HepG2 (cell line): ENCODE measurements at regions not wholly inside any gene's neighbourhood (a gene's known extent, or its start where the extent isn't known, plus 50 kb on each side); places are given as distances from the start of the nearest gene placed in this dataset.

ENCODE experiments used
- ATAC-seq: fragments of 200-7000 bp; cut with Tn5 transposase; 3 replicates; pipeline ENCODE4 v1.9.1; 2020; ENCODE audit warnings: mild to moderate bottlenecking, moderate library complexity
- BruUV-seq: library from RNA; stranded (reverse); fragments of 400-500 nt; replicated peaks from 2 replicates; lab custom pipeline; 2021; lab: Mats Ljungman, UMichigan
- CTCF ChIA-PET: fragments of 300-600 bp; formaldehyde crosslinking; extraction: SDS; loops from one replicate; lab custom pipeline; 2021; ENCODE audit warnings: low total read pairs, inconsistent platforms, low intra/inter-chr PET ratio; lab: Yijun Ruan, JAX
- POLR2A ChIA-PET: fragments of 350-600 bp; sonication (Branson Sonifier 250); formaldehyde crosslinking; loops from one replicate; lab custom pipeline; 2020; ENCODE audit warnings: antibody characterized with exemption, inconsistent platforms; lab: Yijun Ruan, JAX
- DNase-seq: peaks from one replicate; pipeline ENCODE4 v3.0.0-alpha.2; 2015; ENCODE audit warnings: low spot score
- FAIRE-seq: peaks from 3 replicates; lab custom pipeline; 2011; peaks lifted over from hg19 to GRCh38; lab: Jason Lieb, UNC
- H2AFZ ChIP-seq: one replicate; pipeline ENCODE4 v1.6.1; 2011; ENCODE audit warnings: low read length, inconsistent platforms
- H3K27ac ChIP-seq: fragments of 300-600 bp; 3 replicates; pipeline ENCODE4 v1.8.0; 2011; ENCODE audit warnings: mixed run types, mild to moderate bottlenecking, mixed read lengths, low read length, inconsistent platforms; ENCODE audit not compliant: insufficient read depth; ENCODE audit errors: extremely low read length
- H3K27me3 ChIP-seq, 2 experiments: fragments of 200-600 bp in 1 of 2; 2 replicates in 1 of 2; 3 replicates in 1 of 2; pipeline versions ENCODE4 v1.6.0 to v1.8.0; 2011; ENCODE audit warnings: low read length in 2 of 2, mild to moderate bottlenecking in 2 of 2, moderate library complexity in 2 of 2, inconsistent platforms in 1 of 2; ENCODE audit not compliant: insufficient read depth in 2 of 2, control insufficient read depth in 1 of 2
- H3K36me3 ChIP-seq, 2 experiments: fragments of 200-600 bp in 1 of 2; replicated peaks in 1 of 2; 2 replicates in 1 of 2; 3 replicates in 1 of 2; pipeline versions ENCODE4 v1.5.1 to v1.8.0; 2011; ENCODE audit warnings: low read length in 2 of 2, inconsistent platforms in 1 of 2; ENCODE audit not compliant: insufficient read depth in 2 of 2, control insufficient read depth in 1 of 2
- H3K4me1 ChIP-seq: 2 replicates; pipeline ENCODE4 v1.5.1; 2012; ENCODE audit warnings: low read length, inconsistent platforms; ENCODE audit not compliant: insufficient read depth
- H3K4me2 ChIP-seq: 2 replicates; pipeline ENCODE4 v1.6.0; 2011; ENCODE audit warnings: low read depth, low read length, inconsistent platforms
- H3K4me3 ChIP-seq, 3 experiments: fragments of 200-600 bp in 1 of 3; sonication (generic), shearing (Covaris generic) in 1 of 3; replicated peaks in 1 of 3; 2 replicates each; pipeline ENCODE4 v1.5.1; 2011 to 2016; ENCODE audit warnings: low read length in 3 of 3, inconsistent platforms in 2 of 3, low read depth in 2 of 3, mild to moderate bottlenecking in 2 of 3, control low read depth in 1 of 3, mixed read lengths in 1 of 3; ENCODE audit not compliant: insufficient read depth in 1 of 3
- H3K79me2 ChIP-seq: one replicate; pipeline ENCODE4 v1.6.1; 2011; ENCODE audit warnings: low read length, inconsistent platforms; ENCODE audit not compliant: insufficient read depth
- H3K9ac ChIP-seq: 2 replicates; pipeline ENCODE4 v1.6.0; 2011; ENCODE audit warnings: mild to moderate bottlenecking, low read depth, low read length, inconsistent platforms; ENCODE audit not compliant: insufficient read depth
- H3K9me3 ChIP-seq: 2 replicates; pipeline ENCODE4 v1.5.1; 2012; ENCODE audit warnings: mild to moderate bottlenecking, low read length
- H4K20me1 ChIP-seq: 2 replicates; pipeline ENCODE4 v1.6.0; 2011; ENCODE audit warnings: inconsistent platforms, mild to moderate bottlenecking, low read length, moderate library complexity; ENCODE audit not compliant: insufficient read depth
- BHLHE40 ChIP-seq: IDR thresholded peaks from 2 replicates; pipeline ENCODE4 v1.6.1; 2011; ENCODE audit warnings: low read length, improper control_type of control experiment
- KLF9 ChIP-seq: IDR thresholded peaks from 2 replicates; pipeline ENCODE4 v1.6.1; 2016; ENCODE audit warnings: low read depth
- KMT2B ChIP-seq: IDR thresholded peaks from 2 replicates; pipeline ENCODE4 v1.6.1; 2016; ENCODE audit warnings: missing genetic modification reagents, missing compliant biosample characterization
- MATR3 ChIP-seq: sonication (generic); formaldehyde crosslinking; IDR thresholded peaks from 2 replicates; pipeline ENCODE4 v1.4.0; 2020; ENCODE audit warnings: missing genetic modification reagents
- PAWR ChIP-seq: sonication (generic); formaldehyde crosslinking; IDR thresholded peaks from 2 replicates; pipeline ENCODE4 v1.4.0; 2020; ENCODE audit warnings: missing genetic modification reagents, mild to moderate bottlenecking, borderline replicate concordance
- RAD21 ChIP-seq: fragments of 450-650 bp; formaldehyde crosslinking; IDR thresholded peaks from 2 replicates; pipeline ENCODE4 v1.5.0; 2020; ENCODE audit warnings: mild to moderate bottlenecking
- SNAI1 ChIP-seq: sonication (generic); formaldehyde crosslinking; IDR thresholded peaks from 2 replicates; pipeline ENCODE4 v1.5.0; 2020; ENCODE audit warnings: mild to moderate bottlenecking, missing genetic modification reagents, borderline replicate concordance
- ZNF547 ChIP-seq: sonication (generic); formaldehyde crosslinking; IDR thresholded peaks from 2 replicates; pipeline ENCODE4 v1.5.1; 2020; ENCODE audit warnings: mild to moderate bottlenecking, missing genetic modification reagents
- WGBS: methylation state at CpG from one replicate; pipeline ENCODE4 v1.1.6; 2017; ENCODE audit warnings: low lambda C conversion rate; 5-methylcytosine and 5-hydroxymethylcytosine counted together
- in situ Hi-C: cut with HindIII; loops from 2 replicates; pipeline ENCODE4 v1.10.0; 2017; ENCODE audit warnings: low pct_unique_long_range_greater_than_20kb; ENCODE audit not compliant: extremely low pct_ligation_motif_present
- intact Hi-C: fragments of 100-400 bp; cut with micrococcal nuclease; formaldehyde crosslinking; loops from one replicate; pipeline ENCODE4 v1.10.0; 2022; ENCODE audit not compliant: unreplicated experiment

DNA sequence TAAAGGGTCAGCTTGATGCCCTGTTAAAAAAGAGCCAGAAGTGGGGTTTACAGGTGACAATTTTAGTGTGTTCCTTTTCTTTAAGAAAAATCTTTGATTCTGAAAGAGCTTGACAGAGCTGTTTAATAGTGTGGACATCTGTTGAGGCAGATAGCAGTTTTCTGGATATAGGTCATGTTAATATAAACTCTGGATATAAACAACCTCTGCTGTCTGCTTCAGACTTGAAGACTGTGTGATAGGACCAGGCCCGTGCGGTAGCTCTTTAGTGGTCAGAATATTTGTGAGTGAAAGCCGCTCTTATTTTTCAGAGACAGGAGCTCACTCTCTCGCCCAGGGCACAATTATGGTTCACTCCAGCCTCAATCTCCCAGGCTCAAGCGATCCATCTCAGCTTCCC lies 439.9 kb upstream of the RGS6 start:
- Histone ChIP-seq H3K9me3 (no peaks in the 10 kb centered on the region), H3K79me2 (peaks cover 3% of the 10 kb centered on the region), H3K36me3 (no peaks in the 10 kb centered on the region; a peak in 1 of 5 replicates), H3K4me3 (no peak overlapping the region), H3K4me2 (peak overlapping the region; percentile 37; the same call in 1 of the 2 replicates), H3K4me1 (peaks cover 33% of the 10 kb centered on the region), H3K27ac (peak overlapping the region; percentile 43), H2AFZ (no peak overlapping the region), H3K9ac (no peak overlapping the region; the same call in 1 of the 2 replicates), H3K27me3 (no peaks in the 10 kb centered on the region), H4K20me1 (no peaks in the 10 kb centered on the region)
- ATAC-seq (peak; percentile 42), DNase-seq (no peak), FAIRE-seq (no peak)
- ChIA-PET POLR2A (interaction anchor here (1.0 kb wide), 1 partner anchor 9 kb away, joined by 3 read pairs; no protein-coding TSS in a partner anchor), CTCF (no interaction called here)
- no TSS peak for BruUV-seq
- in situ Hi-C loops: no loop called here
- TF ChIP-seq RAD21 (no peak), SNAI1 (CRISPR knock-in tag) (0 out of 2 replicates have a peak, but pooled peaks have one; percentile 5)
- WGBS: 95% methylated on average over 2 of the region's 5 CpGs
- intact Hi-C loops: no loop called here

DNA sequence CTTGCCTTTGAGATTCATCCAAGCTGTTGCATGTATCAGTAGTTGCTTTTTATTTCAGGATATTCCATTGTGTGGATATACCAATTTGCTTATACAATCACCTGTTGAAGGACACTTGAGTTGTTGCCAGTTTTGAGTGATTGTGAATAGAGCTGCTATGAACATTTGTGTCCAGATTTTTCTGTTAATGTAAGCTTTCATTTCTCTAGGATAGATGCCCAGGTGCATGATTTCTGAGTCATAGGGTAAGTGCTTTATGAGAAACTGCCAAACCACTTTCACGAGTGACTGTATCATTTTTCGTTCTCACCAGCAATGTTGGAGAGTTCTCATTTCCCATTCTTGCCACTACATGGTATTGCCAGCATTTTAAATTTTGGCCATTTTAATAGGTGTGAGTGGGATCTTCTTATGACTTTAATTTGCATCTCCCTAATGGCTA lies 434.6 kb upstream of the RGS6 start:
- Histone ChIP-seq H3K4me2 (no peak overlapping the region), H3K36me3 (no peaks in the 10 kb centered on the region)
- ATAC-seq: no peak
- FAIRE-seq: no peak
- DNase-seq: no peak
- TF ChIP-seq ZNF547: no peak
- no peak for TF ChIP-seq KLF9 (CRISPR knock-in tag)
- TF ChIP-seq PAWR (CRISPR knock-in tag): no peak
- no peak for TF ChIP-seq MATR3 (CRISPR knock-in tag)
- no peak for TF ChIP-seq BHLHE40
- no peak for TF ChIP-seq KMT2B (CRISPR knock-in tag)
- TF ChIP-seq, all 625 proteins: peak for 0
- ChIA-PET POLR2A (no interaction called here), CTCF (no interaction called here)
- WGBS: 98% methylated on average over 2 of the region's 2 CpGs
- H4K20me1 ChIP-seq: no peaks in the 10 kb centered on the region
- H3K27ac ChIP-seq: no peak overlapping the region
- H2AFZ ChIP-seq: no peak overlapping the region
- intact Hi-C loops (no loop called here), in situ Hi-C loops (no loop called here)
- peaks cover 3% of the 10 kb centered on the region for H3K79me2 ChIP-seq
- H3K27me3 ChIP-seq: no peaks in the 10 kb centered on the region
- H3K9ac ChIP-seq: no peak overlapping the region
- BruUV-seq: no TSS peak
- no peaks in the 10 kb centered on the region for H3K9me3 ChIP-seq
- no peak overlapping the region for H3K4me3 ChIP-seq
- peaks cover 6% of the 10 kb centered on the region for H3K4me1 ChIP-seq
